OCI-LY1 (cell line): ENCODE measurements at regions not wholly inside any gene's neighbourhood (a gene's known extent, or its start where the extent isn't known, plus 50 kb on each side); places are given as distances from the start of the nearest gene placed in this dataset.

Experiments used
- H2AFZ ChIP-seq: fragments of 200-600 bp; sonication (generic), shearing (Covaris generic); 2 replicates; pipeline ENCODE4 v1.6.0; 2014; ENCODE audit warnings: antibody characterized with exemption, mild to moderate bottlenecking, low read length
- H3F3A ChIP-seq: fragments of 200-600 bp; sonication (generic), shearing (Covaris generic); 2 replicates; pipeline ENCODE4 v1.6.0; 2014; ENCODE audit warnings: mild to moderate bottlenecking, antibody characterized with exemption, low read length, moderate library complexity; ENCODE audit not compliant: insufficient read depth
- H3K27ac ChIP-seq: fragments of 200-600 bp; sonication (generic); 2 replicates; pipeline ENCODE4 v1.5.1; 2014; ENCODE audit warnings: low read length, mixed run types, mild to moderate bottlenecking, low read depth; ENCODE audit not compliant: poor library complexity, severe bottlenecking
- H3K27me3 ChIP-seq: fragments of 200-600 bp; sonication (generic); 2 replicates; pipeline ENCODE4 v1.6.0; 2014; ENCODE audit warnings: antibody characterized with exemption, mild to moderate bottlenecking, low read length, moderate library complexity; ENCODE audit not compliant: insufficient read depth
- H3K36me3 ChIP-seq: fragments of 200-600 bp; sonication (generic); 2 replicates; pipeline ENCODE4 v1.6.1; 2014; ENCODE audit warnings: mild to moderate bottlenecking, antibody characterized with exemption, low read length, moderate library complexity, mixed read lengths; ENCODE audit not compliant: insufficient read depth
- H3K4me1 ChIP-seq: fragments of 200-600 bp; sonication (generic); 2 replicates; pipeline ENCODE4 v1.5.1; 2014; ENCODE audit warnings: mild to moderate bottlenecking, low read length, moderate library complexity; ENCODE audit not compliant: insufficient read depth, severe bottlenecking
- H3K4me2 ChIP-seq: fragments of 200-600 bp; sonication (generic), shearing (Covaris generic); 2 replicates; pipeline ENCODE4 v1.6.1; 2014; ENCODE audit warnings: low read length
- H3K4me3 ChIP-seq: fragments of 200-600 bp; sonication (generic); 2 replicates; pipeline ENCODE4 v1.5.1; 2014; ENCODE audit warnings: low read length, low read depth, mild to moderate bottlenecking, mixed read lengths; ENCODE audit not compliant: poor library complexity, severe bottlenecking
- H3K79me2 ChIP-seq: fragments of 200-600 bp; shearing (Covaris generic); 2 replicates; pipeline ENCODE4 v1.6.1; 2016; ENCODE audit warnings: mixed run types, low read length, mixed read lengths; ENCODE audit not compliant: insufficient read depth
- H3K9ac ChIP-seq: fragments of 200-600 bp; sonication (generic), shearing (Covaris generic); 2 replicates; pipeline ENCODE4 v1.6.1; 2014; ENCODE audit warnings: mild to moderate bottlenecking, low read length, mixed read lengths
- H3K9me2 ChIP-seq: fragments of 200-600 bp; sonication (generic), shearing (Covaris generic); 2 replicates; pipeline ENCODE4 v1.6.1; 2014; ENCODE audit warnings: low read depth, mild to moderate bottlenecking, low read length, mixed read lengths
- H3K9me3 ChIP-seq: fragments of 200-600 bp; shearing (Covaris generic); 2 replicates; pipeline ENCODE4 v1.6.1; 2014; ENCODE audit warnings: low read length, mixed read lengths
- H4K20me1 ChIP-seq: fragments of 200-600 bp; sonication (generic), shearing (Covaris generic); 2 replicates; pipeline ENCODE4 v1.6.0; 2016; ENCODE audit warnings: mild to moderate bottlenecking, low read length; ENCODE audit not compliant: insufficient read depth
- CTCF ChIP-seq: fragments of 200-600 bp; sonication (generic), shearing (Covaris generic); IDR thresholded peaks from 2 replicates; pipeline ENCODE4 v1.5.1; 2017; ENCODE audit warnings: mild to moderate bottlenecking, antibody characterized with exemption, low read length, moderate library complexity, mixed read lengths
- EZH2 ChIP-seq: fragments of 200-600 bp; sonication (generic), shearing (Covaris generic); IDR thresholded peaks from 2 replicates; pipeline ENCODE4 v1.8.0; 2017; ENCODE audit warnings: borderline replicate concordance, mixed run types, mild to moderate bottlenecking, antibody characterized with exemption, low read length, moderate library complexity, mixed read lengths

GRCh38 chr13:90293793-90294361, 1053.6 kb upstream of the MIR17HG start:
- Histone ChIP-seq H3K36me3 (no peaks in the 10 kb centered on the region), H3K4me2 (no peak overlapping the region)

GRCh38 chr13:90299238-90299637, 1048.2 kb upstream of the MIR17HG start:
- Histone ChIP-seq H3F3A (no peaks in the 10 kb centered on the region), H3K9me2 (no peaks in the 10 kb centered on the region), H3K4me1 (no peaks in the 10 kb centered on the region), H2AFZ (no peak overlapping the region), H4K20me1 (no peaks in the 10 kb centered on the region), H3K4me2 (no peak overlapping the region), H3K27ac (no peak overlapping the region), H3K4me3 (no peak overlapping the region), H3K79me2 (no peaks in the 10 kb centered on the region), H3K9ac (no peak overlapping the region), H3K27me3 (no peaks in the 10 kb centered on the region), H3K9me3 (no peaks in the 10 kb centered on the region), H3K36me3 (no peaks in the 10 kb centered on the region)
- no peak for TF ChIP-seq CTCF
- no peak for TF ChIP-seq EZH2

More at GRCh38 chr13:90293793-90294361, 1053.6 kb upstream of the MIR17HG start:
- Histone ChIP-seq H3K27ac (no peak overlapping the region), H3K9me3 (no peaks in the 10 kb centered on the region), H2AFZ (no peak overlapping the region), H3K4me3 (no peak overlapping the region), H3K27me3 (no peaks in the 10 kb centered on the region; the same call in 1 of the 2 replicates), H3F3A (no peaks in the 10 kb centered on the region), H3K79me2 (no peaks in the 10 kb centered on the region), H3K9me2 (no peaks in the 10 kb centered on the region), H3K9ac (no peak overlapping the region), H4K20me1 (no peaks in the 10 kb centered on the region), H3K4me1 (no peaks in the 10 kb centered on the region)
- TF ChIP-seq EZH2 (no peak), CTCF (no peak)

- TF ChIP-seq EZH2 (no peak), CTCF (no peak)
- no peaks in the 10 kb centered on the region for H3F3A ChIP-seq
- no peak overlapping the region for H2AFZ ChIP-seq
- H3K9ac ChIP-seq = no peak overlapping the region
- no peaks in the 10 kb centered on the region for H4K20me1 ChIP-seq
- no peaks in the 10 kb centered on the region for H3K4me1 ChIP-seq
- no peaks in the 10 kb centered on the region for H3K27me3 ChIP-seq
- H3K4me3 ChIP-seq = no peak overlapping the region
- H3K79me2 ChIP-seq = no peaks in the 10 kb centered on the region
- H3K9me3 ChIP-seq = no peaks in the 10 kb centered on the region
- no peaks in the 10 kb centered on the region for H3K36me3 ChIP-seq
- H3K9me2 ChIP-seq = no peaks in the 10 kb centered on the region
- H3K4me2 ChIP-seq = no peak overlapping the region
- no peak overlapping the region for H3K27ac ChIP-seq
These were observed 1047.5 kb upstream of the MIR17HG start for GRCh38 chr13:90300015-90300414.
